ENCODE measurements at regions not wholly inside any gene's neighbourhood (a gene's known extent, or its start where the extent isn't known, plus 50 kb on each side); places are given as distances from the start of the nearest gene placed in this dataset.

- no peaks in the 10 kb centered on the region for H3K4me1 ChIP-seq (replicated peaks; ENCODE audit: insufficient read depth)
- no peak for DNase-seq
- CTCF ChIA-PET: no interaction called here
Measured at GRCh38 chr20:54822386-54822785, 347.0 kb downstream of the DOK5 start.

GRCh38 chr20:54820392-54820791 lies 345.0 kb downstream of the DOK5 start:
- POLR2A ChIA-PET (ENCODE audit: unreplicated experiment): no interaction called here

More at GRCh38 chr20:54822386-54822785, 347.0 kb downstream of the DOK5 start:
- H3K27ac ChIP-seq: no peak overlapping the region
- H4K20me1 ChIP-seq (ENCODE audit: insufficient read depth): no peaks in the 10 kb centered on the region
- H3K36me3 ChIP-seq (ENCODE audit: low read depth): no peaks in the 10 kb centered on the region
- no peaks in the 10 kb centered on the region for H3K27me3 ChIP-seq (ENCODE audit: insufficient read depth, low read depth)
- no peak overlapping the region for H3K4me2 ChIP-seq
- POLR2A ChIA-PET (ENCODE audit: unreplicated experiment): no interaction called here
- no peaks in the 10 kb centered on the region for H3K79me2 ChIP-seq (ENCODE audit: low read depth)
- no peak overlapping the region for H3K4me3 ChIP-seq
- no peaks in the 10 kb centered on the region for H3F3A ChIP-seq (ENCODE audit: insufficient read depth, low read depth)
- BruUV-seq (replicated peaks): no TSS peak
- no peaks in the 10 kb centered on the region for H3K9me2 ChIP-seq (ENCODE audit: insufficient read depth)
- intact Hi-C loops (cut with micrococcal nuclease; ENCODE audit: unreplicated experiment): no loop called here
- H3K9me3 ChIP-seq (ENCODE audit: insufficient read depth, low read depth): no peaks in the 10 kb centered on the region
- no peak overlapping the region for H2AFZ ChIP-seq
- TF ChIP-seq CTCF (conservative IDR thresholded peaks at IDR 0.05) (no peak), EZH2 (IDR thresholded peaks at IDR 0.05; ENCODE audit: low read depth) (no peak)

DNA sequence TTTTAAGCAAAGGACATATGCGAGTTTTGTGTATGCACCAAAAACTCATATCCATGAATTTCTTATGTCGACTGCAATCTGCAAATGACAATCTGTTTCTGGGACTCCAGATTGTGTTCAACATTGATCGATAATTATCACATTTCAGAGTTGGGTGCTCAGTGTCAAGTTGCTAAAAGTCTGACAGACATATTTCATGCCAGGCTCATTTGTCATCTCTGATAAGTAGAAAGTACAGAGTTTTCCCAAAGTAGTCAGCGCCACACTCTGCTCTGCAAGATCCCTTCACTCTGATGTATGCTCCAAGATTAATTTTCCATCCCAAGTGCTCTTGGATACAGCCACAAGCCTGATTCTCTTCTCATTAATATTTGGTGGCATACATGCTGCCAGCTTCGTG lies 331.1 kb downstream of the DOK5 start:
- no TSS peak for BruUV-seq (replicated peaks)
- intact Hi-C loops (cut with micrococcal nuclease; ENCODE audit: unreplicated experiment): no loop called here
- CTCF ChIA-PET: interaction anchor here (0.6 kb wide), 1 partner anchor 62 kb away, joined by 3 read pairs; no protein-coding TSS in a partner anchor

More at GRCh38 chr20:54820392-54820791, 345.0 kb downstream of the DOK5 start:
- H3F3A ChIP-seq (ENCODE audit: insufficient read depth, low read depth): no peaks in the 10 kb centered on the region
- no peaks in the 10 kb centered on the region for H3K79me2 ChIP-seq (ENCODE audit: low read depth)
- no peak overlapping the region for H2AFZ ChIP-seq
- no peak overlapping the region for H3K4me2 ChIP-seq
- DNase-seq: no peak
- TF ChIP-seq EZH2 (IDR thresholded peaks at IDR 0.05; ENCODE audit: low read depth): no peak
- intact Hi-C loops (cut with micrococcal nuclease; ENCODE audit: unreplicated experiment): no loop called here
- no peaks in the 10 kb centered on the region for H3K27me3 ChIP-seq (ENCODE audit: insufficient read depth, low read depth)
- H3K4me1 ChIP-seq (replicated peaks; ENCODE audit: insufficient read depth): no peaks in the 10 kb centered on the region
- H3K27ac ChIP-seq: no peak overlapping the region
- no peaks in the 10 kb centered on the region for H3K9me2 ChIP-seq (ENCODE audit: insufficient read depth)
- no peaks in the 10 kb centered on the region for H4K20me1 ChIP-seq (ENCODE audit: insufficient read depth)
- H3K9me3 ChIP-seq (ENCODE audit: insufficient read depth, low read depth): no peaks in the 10 kb centered on the region
- BruUV-seq (replicated peaks): no TSS peak
- H3K4me3 ChIP-seq: no peak overlapping the region
- H3K36me3 ChIP-seq (ENCODE audit: low read depth): no peaks in the 10 kb centered on the region
- CTCF ChIA-PET: no interaction called here

More for the DNA sequence above, 331.1 kb downstream of the DOK5 start:
- no peak overlapping the region for H3K4me3 ChIP-seq
- no peak overlapping the region for H2AFZ ChIP-seq
- H3K4me2 ChIP-seq: no peak overlapping the region
- no peaks in the 10 kb centered on the region for H3K9me3 ChIP-seq (ENCODE audit: insufficient read depth, low read depth)
- H3K27ac ChIP-seq: no peak overlapping the region
- peaks cover 21% of the 10 kb centered on the region for H3K27me3 ChIP-seq (ENCODE audit: insufficient read depth, low read depth)
- H3K79me2 ChIP-seq (ENCODE audit: low read depth): no peaks in the 10 kb centered on the region
- H3K4me1 ChIP-seq (replicated peaks; ENCODE audit: insufficient read depth): no peaks in the 10 kb centered on the region
- H3K9me2 ChIP-seq (ENCODE audit: insufficient read depth): no peaks in the 10 kb centered on the region
- H3F3A ChIP-seq (ENCODE audit: insufficient read depth, low read depth): no peaks in the 10 kb centered on the region
- POLR2A ChIA-PET (ENCODE audit: unreplicated experiment): no interaction called here
- no peaks in the 10 kb centered on the region for H3K36me3 ChIP-seq (ENCODE audit: low read depth)
- H4K20me1 ChIP-seq (ENCODE audit: insufficient read depth): no peaks in the 10 kb centered on the region
- no peak for DNase-seq
- TF ChIP-seq CTCF (conservative IDR thresholded peaks at IDR 0.05): no peak

All from PC-9 (cell line).